ENCODE measurements at regions not wholly inside any gene's neighbourhood (a gene's known extent, or its start where the extent isn't known, plus 50 kb on each side); places are given as distances from the start of the nearest gene placed in this dataset.

DNA sequence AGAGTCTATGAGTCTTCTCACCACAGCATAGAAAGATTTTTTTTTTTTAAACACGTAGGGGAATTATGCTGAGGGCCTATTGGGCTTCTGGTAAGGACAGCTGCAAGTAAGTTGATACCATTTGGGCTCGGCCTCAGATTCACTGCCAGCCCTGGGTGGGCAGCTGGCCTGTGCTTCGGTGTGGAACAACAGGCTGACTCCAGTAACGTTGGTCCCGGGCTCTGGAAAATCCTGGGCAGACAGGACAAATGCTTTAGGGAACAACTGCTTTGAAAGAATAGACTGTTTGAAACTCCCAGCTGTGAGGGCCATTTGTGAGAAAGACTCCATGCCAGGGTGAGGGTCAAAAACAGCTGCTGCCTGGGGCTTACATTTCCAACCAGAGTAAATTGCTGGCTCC lies 366.5 kb downstream of the QKI start:
- peaks cover 19% of the 10 kb centered on the region for H3K4me1 ChIP-seq
- H3K9me3 ChIP-seq = no peaks in the 10 kb centered on the region
- H3K36me3 ChIP-seq = no peaks in the 10 kb centered on the region
- H3K27me3 ChIP-seq = no peaks in the 10 kb centered on the region
- TF ChIP-seq, protein P1, sequence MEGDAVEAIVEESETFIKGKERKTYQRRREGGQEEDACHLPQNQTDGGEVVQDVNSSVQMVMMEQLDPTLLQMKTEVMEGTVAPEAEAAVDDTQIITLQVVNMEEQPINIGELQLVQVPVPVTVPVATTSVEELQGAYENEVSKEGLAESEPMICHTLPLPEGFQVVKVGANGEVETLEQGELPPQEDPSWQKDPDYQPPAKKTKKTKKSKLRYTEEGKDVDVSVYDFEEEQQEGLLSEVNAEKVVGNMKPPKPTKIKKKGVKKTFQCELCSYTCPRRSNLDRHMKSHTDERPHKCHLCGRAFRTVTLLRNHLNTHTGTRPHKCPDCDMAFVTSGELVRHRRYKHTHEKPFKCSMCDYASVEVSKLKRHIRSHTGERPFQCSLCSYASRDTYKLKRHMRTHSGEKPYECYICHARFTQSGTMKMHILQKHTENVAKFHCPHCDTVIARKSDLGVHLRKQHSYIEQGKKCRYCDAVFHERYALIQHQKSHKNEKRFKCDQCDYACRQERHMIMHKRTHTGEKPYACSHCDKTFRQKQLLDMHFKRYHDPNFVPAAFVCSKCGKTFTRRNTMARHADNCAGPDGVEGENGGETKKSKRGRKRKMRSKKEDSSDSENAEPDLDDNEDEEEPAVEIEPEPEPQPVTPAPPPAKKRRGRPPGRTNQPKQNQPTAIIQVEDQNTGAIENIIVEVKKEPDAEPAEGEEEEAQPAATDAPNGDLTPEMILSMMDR (IDR thresholded peaks at IDR 0.05; ENCODE audit: low read depth, low read length) = no peak
- DNase-seq = peak; percentile 34
- no peak overlapping the region for H3K4me3 ChIP-seq (ENCODE audit: low read depth, low read length)

DNA sequence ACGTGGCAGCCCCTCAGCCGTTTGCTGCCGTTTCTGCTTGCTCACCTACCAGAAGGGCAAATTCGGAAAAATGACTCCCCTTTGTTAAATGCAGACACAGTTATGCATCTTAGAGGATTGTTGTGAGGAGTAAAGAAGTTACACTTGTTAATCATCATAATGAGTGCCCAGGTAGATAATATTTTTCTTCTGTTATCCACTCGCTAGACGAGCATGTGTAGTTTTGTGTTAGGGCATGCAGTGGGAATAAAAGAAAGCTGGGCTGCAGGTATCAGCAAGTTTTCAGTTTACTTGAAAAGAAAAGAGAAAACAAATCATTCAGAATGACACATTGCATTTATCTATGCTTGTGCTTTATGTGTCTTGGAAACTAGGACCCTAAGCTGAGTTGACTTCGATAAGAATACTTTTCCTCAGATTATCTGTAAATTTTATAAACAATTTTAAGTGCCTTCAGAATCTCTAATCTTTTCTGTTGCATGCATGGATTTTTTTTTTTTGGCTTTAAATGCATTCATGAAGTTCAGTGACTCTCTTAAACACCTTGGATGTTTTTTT lies 365.3 kb downstream of the QKI start:
- no peak overlapping the region for H3K4me3 ChIP-seq (ENCODE audit: low read depth, low read length)
- peaks cover 19% of the 10 kb centered on the region for H3K4me1 ChIP-seq
- no peaks in the 10 kb centered on the region for H3K27me3 ChIP-seq
- no peaks in the 10 kb centered on the region for H3K36me3 ChIP-seq
- TF ChIP-seq, protein P1 (IDR thresholded peaks at IDR 0.05; ENCODE audit: low read depth, low read length) = no peak
- DNase-seq = no peak
- no peaks in the 10 kb centered on the region for H3K9me3 ChIP-seq

DNA sequence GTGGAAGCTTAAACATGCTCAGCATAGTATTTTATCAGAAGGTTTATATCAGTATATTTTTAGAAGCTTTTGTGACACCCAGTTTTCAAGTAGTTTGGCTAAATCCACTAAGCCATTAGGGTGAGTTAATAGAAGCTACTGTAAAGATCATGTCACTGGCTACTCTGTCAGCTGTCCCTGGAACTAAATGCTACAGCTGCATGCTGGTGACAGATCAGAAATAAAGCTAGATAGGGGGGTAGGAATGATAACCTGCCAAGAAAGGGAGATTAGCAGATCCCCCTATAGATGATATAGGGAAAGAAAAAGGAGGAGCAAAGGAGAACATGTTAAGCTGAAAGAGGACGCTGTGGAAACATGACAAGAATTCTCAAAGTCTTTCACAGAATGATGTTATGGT lies 363.2 kb downstream of the QKI start:
- Histone ChIP-seq H3K4me3 (ENCODE audit: low read depth, low read length) (no peak overlapping the region), H3K27me3 (no peaks in the 10 kb centered on the region), H3K36me3 (no peaks in the 10 kb centered on the region), H3K9me3 (no peaks in the 10 kb centered on the region), H3K4me1 (peaks cover 19% of the 10 kb centered on the region)
- no peak for DNase-seq
- TF ChIP-seq, protein P1 (IDR thresholded peaks at IDR 0.05; ENCODE audit: low read depth, low read length) = no peak

DNA sequence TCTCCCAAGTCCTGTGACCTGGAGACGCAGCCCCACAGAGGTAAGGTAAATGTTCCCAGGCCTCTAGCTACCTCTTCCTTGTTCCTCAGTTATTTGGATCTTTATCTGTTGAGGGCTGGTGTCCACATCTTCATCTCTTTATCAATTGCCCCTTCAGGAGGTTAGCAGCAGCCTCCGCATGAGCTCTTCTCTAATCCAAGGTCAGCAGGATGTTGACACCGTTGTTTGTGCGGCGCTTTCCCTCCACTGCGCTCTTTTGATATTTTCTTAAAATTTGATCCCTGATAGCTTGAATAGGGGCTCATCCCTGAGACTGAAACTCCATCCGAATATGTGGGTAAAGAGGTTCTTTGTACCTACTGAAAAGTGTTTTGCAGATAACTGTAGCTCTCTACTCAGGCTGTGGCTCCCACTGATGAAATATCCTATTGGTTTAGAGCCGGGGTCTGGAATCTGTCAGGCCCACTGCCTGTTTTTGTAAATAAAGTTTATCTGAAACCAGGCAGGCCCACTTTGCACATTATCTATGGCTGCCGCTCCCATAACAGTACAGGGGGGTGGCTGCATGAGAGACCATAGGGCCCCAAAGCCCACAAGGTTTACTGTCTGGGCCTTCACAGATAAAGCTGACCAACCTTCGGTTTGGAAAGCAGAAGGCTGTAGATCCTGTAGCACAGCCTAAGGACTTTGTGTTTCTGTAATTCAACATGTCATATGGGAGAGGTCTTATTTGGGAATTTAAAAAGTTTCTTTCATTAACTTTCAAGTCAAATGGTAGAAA lies 362.6 kb downstream of the QKI start:
- TF ChIP-seq, protein P1 (IDR thresholded peaks at IDR 0.05; ENCODE audit: low read depth, low read length) = no peak
- Histone ChIP-seq H3K4me3 (ENCODE audit: low read depth, low read length) (no peak overlapping the region), H3K4me1 (peaks cover 19% of the 10 kb centered on the region), H3K36me3 (no peaks in the 10 kb centered on the region), H3K27me3 (no peaks in the 10 kb centered on the region), H3K9me3 (no peaks in the 10 kb centered on the region)
- DNase-seq = peak; percentile 62

DNA sequence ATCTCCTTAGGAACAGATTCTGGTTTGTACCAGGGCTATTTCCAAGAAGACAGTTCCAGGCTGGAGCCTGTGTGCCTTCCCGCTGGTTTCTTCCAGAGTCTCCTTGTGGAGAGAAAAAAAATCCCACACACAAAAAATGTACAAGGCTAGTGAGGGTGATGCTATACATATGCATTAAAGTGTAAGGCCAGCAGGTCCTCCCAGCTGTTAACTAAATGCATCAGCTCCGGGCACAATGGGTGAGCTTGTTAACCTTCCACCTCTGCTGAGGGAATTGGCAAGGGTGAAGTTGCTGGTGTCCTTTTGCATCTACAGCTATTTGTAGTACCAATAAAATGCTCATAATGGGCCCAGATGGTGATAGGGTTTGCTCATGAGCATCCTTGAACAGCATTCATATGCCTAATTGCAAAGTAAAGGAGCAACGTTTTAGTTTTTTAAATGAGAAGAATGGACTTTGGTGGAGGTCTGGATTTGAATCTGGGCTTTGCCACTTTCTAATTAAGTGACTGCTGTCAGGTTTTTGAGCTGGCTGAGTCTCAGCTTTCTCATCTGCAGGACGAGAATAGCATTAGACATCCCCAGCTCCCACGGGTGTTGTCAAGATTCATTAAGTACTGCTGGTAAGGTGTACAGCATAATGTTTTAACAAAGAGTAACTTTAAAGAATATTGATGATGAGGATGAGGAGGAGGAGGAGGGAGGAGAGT lies 361.8 kb downstream of the QKI start:
- no peak overlapping the region for H3K4me3 ChIP-seq (ENCODE audit: low read depth, low read length)
- TF ChIP-seq, protein P1 (IDR thresholded peaks at IDR 0.05; ENCODE audit: low read depth, low read length) = no peak
- H3K9me3 ChIP-seq = no peaks in the 10 kb centered on the region
- H3K36me3 ChIP-seq = no peaks in the 10 kb centered on the region
- no peak for DNase-seq
- no peaks in the 10 kb centered on the region for H3K27me3 ChIP-seq
- H3K4me1 ChIP-seq = peaks cover 19% of the 10 kb centered on the region

DNA sequence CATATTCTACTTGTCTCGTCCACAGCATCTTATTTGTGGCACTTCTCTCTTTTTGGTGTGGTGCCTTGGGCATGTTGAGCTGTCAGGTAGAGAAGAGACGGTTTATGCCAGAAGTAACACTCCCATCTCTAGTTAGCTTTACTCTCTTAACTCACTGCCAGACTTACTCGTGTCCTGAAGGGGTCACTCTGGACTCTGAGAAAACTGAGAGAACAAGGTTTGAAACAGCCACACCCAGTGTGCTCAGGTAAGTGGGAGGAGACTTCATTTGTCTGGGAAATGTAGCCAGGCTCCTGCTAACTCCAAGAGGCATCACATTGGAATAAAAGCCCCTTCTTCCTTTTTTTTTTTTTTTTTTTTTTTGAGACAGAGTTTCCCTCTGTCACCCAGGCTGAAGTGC lies 360.8 kb downstream of the QKI start:
- Histone ChIP-seq H3K4me3 (ENCODE audit: low read depth, low read length) (no peak overlapping the region), H3K4me1 (peaks cover 19% of the 10 kb centered on the region), H3K36me3 (no peaks in the 10 kb centered on the region), H3K27me3 (no peaks in the 10 kb centered on the region), H3K9me3 (no peaks in the 10 kb centered on the region)
- TF ChIP-seq, protein P1 (IDR thresholded peaks at IDR 0.05; ENCODE audit: low read depth, low read length) = no peak
- no peak for DNase-seq
